Activated T-helper 1 cell treated with anti-CD3 and anti-CD28 coated beads, Interleukin-12 subunit alpha, Interleukin-12 subunit beta, Interleukin-2, Interleukin-4 antibody, amounts not matched to agents 30 ng/mL and 10 ng/mL and 1 ng/mL, durations not matched to agents 14 hours and 24 hours and 36 hours (primary cell): ENCODE measurements at regions not wholly inside any gene's neighbourhood (a gene's known extent, or its start where the extent isn't known, plus 50 kb on each side); places are given as distances from the start of the nearest gene placed in this dataset.

Experiments used
- DNase-seq: peaks from one replicate; pipeline ENCODE4 v3.0.0; 2021; ENCODE audit warnings: low spot score
- H3K27ac Mint-ChIP-seq: one replicate; pipeline ENCODE4 v1.8.0; 2021; ENCODE audit warnings: mild to moderate bottlenecking, mixed read lengths
- H3K27me3 Mint-ChIP-seq: one replicate; pipeline ENCODE4 v1.8.0; 2022; ENCODE audit warnings: mild to moderate bottlenecking, moderate library complexity, mixed read lengths; ENCODE audit not compliant: insufficient read depth
- H3K36me3 Mint-ChIP-seq: one replicate; pipeline ENCODE4 v1.8.0; 2021; ENCODE audit warnings: low read depth, mixed read lengths
- H3K4me1 Mint-ChIP-seq: one replicate; pipeline ENCODE4 v1.8.0; 2021; ENCODE audit warnings: low read depth, mixed read lengths
- H3K4me3 Mint-ChIP-seq: one replicate; pipeline ENCODE4 v1.8.0; 2021; ENCODE audit warnings: mild to moderate bottlenecking, moderate library complexity, mixed read lengths
- H3K9me3 Mint-ChIP-seq: one replicate; pipeline ENCODE4 v1.8.0; 2021; ENCODE audit warnings: mixed read lengths
- intact Hi-C: fragments of 100-400 bp; cut with micrococcal nuclease; formaldehyde crosslinking; loops from one replicate; pipeline ENCODE4 v1.15.1; 2024

GRCh38 chr18:60987963-60988362 is 345.3 kb upstream of the CDH20 start:
- no peaks in the 10 kb centered on the region for H3K27me3 Mint-ChIP-seq
- H3K27ac Mint-ChIP-seq = no peak overlapping the region
- H3K4me1 Mint-ChIP-seq = no peaks in the 10 kb centered on the region
- no peaks in the 10 kb centered on the region for H3K36me3 Mint-ChIP-seq
- H3K4me3 Mint-ChIP-seq = no peak overlapping the region
- DNase-seq = no peak
- intact Hi-C loops = no loop called here
- H3K9me3 Mint-ChIP-seq = peaks cover 13% of the 10 kb centered on the region

DNA sequence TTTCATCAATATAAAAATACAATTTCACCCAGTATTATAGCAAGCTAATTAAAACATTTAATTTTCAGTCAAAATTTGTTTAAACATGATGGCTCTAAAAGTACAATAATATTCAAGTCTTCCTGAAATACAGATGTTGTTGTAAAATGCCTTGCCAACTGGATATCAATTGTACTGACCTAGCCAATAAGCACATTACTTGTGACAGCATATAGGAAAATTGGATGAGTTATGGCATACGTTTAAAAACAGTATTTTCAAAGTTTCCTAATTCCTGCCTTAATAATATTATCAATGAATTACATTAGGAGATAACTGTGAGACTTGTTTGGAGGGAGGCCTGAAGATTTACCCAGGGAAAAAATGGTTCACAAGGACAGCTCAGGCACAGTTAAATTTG is 336.9 kb upstream of the CDH20 start:
- Mint-ChIP-seq H3K4me1 (no peaks in the 10 kb centered on the region), H3K27me3 (no peaks in the 10 kb centered on the region), H3K9me3 (peaks cover 1% of the 10 kb centered on the region), H3K36me3 (no peaks in the 10 kb centered on the region), H3K4me3 (no peak overlapping the region), H3K27ac (no peak overlapping the region)
- DNase-seq = no peak
- intact Hi-C loops = no loop called here

DNA sequence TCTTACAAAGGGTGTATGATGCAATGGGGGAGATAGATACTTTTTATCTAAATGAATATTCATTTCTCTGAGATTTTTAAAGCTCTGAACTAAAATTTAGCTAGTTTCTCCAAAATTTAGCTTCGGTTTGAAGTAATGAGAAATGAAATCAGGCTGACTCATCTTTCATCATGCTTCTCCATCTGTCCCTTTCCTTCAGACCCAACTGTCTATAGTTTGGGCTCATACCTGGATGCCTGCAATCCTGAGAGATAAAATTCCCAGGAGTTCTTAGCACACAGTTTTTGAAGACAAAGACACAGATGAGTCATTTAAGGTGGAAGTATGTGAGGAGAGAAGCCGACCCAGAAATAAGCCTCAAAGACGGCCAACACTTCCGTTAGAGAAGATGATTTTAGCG is 336.4 kb upstream of the CDH20 start:
- Mint-ChIP-seq H3K9me3 (no peaks in the 10 kb centered on the region), H3K4me1 (no peaks in the 10 kb centered on the region), H3K36me3 (no peaks in the 10 kb centered on the region), H3K4me3 (no peak overlapping the region), H3K27me3 (no peaks in the 10 kb centered on the region), H3K27ac (no peak overlapping the region)
- intact Hi-C loops = no loop called here
- DNase-seq = no peak

GRCh38 chr18:61001138-61001537 is 332.1 kb upstream of the CDH20 start:
- Mint-ChIP-seq H3K27ac (no peak overlapping the region), H3K27me3 (no peaks in the 10 kb centered on the region), H3K4me1 (no peaks in the 10 kb centered on the region), H3K9me3 (peaks cover 4% of the 10 kb centered on the region), H3K36me3 (no peaks in the 10 kb centered on the region), H3K4me3 (no peak overlapping the region)
- intact Hi-C loops = no loop called here
- no peak for DNase-seq

DNA sequence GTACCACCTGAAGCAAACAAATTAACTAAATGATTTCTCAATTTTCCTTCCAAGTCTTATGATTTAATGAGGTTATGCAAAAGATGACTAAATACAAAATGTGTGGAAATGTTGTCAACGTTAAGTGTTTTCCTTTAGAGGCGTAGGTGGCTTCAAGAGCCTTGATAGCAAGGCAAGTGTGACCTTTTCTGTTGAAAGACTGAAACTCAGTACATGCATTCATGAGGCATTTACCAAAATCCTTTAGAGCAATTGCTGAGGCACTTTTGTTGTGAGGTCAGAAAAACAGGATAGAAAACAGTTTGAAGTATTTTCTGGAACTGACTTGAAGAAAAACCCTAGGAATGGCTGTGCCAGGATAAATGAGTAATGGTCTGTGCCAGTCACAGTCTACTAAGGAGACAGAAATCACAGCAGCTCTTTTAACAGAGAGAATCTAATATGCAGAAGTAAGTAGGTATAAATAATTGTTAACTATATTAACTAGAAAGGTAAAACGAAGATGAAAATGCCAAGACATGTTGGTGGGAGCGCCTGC is 326.5 kb upstream of the CDH20 start:
- Mint-ChIP-seq H3K9me3 (peaks cover 4% of the 10 kb centered on the region), H3K27me3 (no peaks in the 10 kb centered on the region), H3K4me1 (no peaks in the 10 kb centered on the region), H3K27ac (no peak overlapping the region), H3K36me3 (no peaks in the 10 kb centered on the region), H3K4me3 (no peak overlapping the region)
- no peak for DNase-seq
- intact Hi-C loops = no loop called here

GRCh38 chr18:61019338-61020301 is 313.6 kb upstream of the CDH20 start:
- Mint-ChIP-seq H3K4me1 (no peaks in the 10 kb centered on the region), H3K27ac (no peak overlapping the region), H3K27me3 (no peaks in the 10 kb centered on the region), H3K4me3 (no peak overlapping the region), H3K36me3 (no peaks in the 10 kb centered on the region), H3K9me3 (peaks cover 19% of the 10 kb centered on the region)
- no peak for DNase-seq
- intact Hi-C loops = no loop called here

- DNase-seq = no peak
- no peaks in the 10 kb centered on the region for H3K27me3 Mint-ChIP-seq
- no peaks in the 10 kb centered on the region for H3K4me1 Mint-ChIP-seq
- H3K36me3 Mint-ChIP-seq = no peaks in the 10 kb centered on the region
- no peak overlapping the region for H3K27ac Mint-ChIP-seq
- no peak overlapping the region for H3K4me3 Mint-ChIP-seq
- H3K9me3 Mint-ChIP-seq = peaks cover 28% of the 10 kb centered on the region
- intact Hi-C loops = no loop called here
These were observed 307.6 kb upstream of the CDH20 start for GRCh38 chr18:61025596-61025995.

DNA sequence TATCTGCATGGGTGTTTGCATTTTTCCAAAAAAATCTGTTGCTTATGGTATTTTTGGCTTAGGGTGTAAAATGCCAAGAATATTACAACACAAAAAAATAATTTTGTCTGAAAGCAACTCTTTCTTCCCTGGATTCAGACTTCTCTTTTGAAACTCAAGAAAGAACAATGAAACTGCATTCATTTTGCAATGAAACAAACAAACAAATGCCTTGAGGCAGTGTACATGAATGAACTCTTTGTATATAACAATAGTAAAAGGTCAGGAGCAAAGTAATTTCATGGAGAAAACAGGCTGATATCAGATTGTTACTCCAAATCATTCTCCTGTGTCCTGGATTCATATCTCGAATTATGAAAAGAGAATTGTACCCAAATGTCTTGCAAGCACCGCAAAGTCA is 301.6 kb upstream of the CDH20 start:
- Mint-ChIP-seq H3K9me3 (peaks cover 5% of the 10 kb centered on the region), H3K27ac (no peak overlapping the region)

GRCh38 chr18:61034580-61034979 is 298.6 kb upstream of the CDH20 start:
- Mint-ChIP-seq H3K36me3 (no peaks in the 10 kb centered on the region), H3K27ac (no peak overlapping the region), H3K9me3 (no peaks in the 10 kb centered on the region), H3K4me3 (no peak overlapping the region), H3K27me3 (no peaks in the 10 kb centered on the region), H3K4me1 (no peaks in the 10 kb centered on the region)
- intact Hi-C loops = no loop called here
- no peak for DNase-seq

More for the DNA sequence above, 301.6 kb upstream of the CDH20 start:
- Mint-ChIP-seq H3K4me1 (no peaks in the 10 kb centered on the region), H3K36me3 (no peaks in the 10 kb centered on the region), H3K4me3 (no peak overlapping the region), H3K27me3 (no peaks in the 10 kb centered on the region)
- intact Hi-C loops = no loop called here
- DNase-seq = no peak

DNA sequence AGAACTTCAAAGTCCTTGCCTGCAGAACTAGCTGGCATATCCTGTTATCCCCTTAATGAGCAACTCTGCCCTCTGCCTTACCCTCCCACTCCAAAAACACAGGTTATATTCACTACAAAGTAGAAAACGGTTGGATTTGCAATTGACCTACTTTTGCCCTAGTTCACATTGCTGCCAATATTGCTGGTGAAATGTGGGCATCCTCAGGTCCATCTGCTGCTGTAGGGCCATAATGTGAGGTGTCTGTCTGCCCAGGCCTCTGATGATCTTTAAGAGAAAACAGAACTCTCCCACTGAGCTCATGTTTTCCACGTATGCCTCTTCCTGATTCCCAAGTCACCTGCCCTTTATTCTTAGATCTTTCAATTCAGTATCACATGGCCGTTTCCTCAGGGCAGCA is 294.0 kb upstream of the CDH20 start:
- intact Hi-C loops = loop anchor here (2.0 kb wide), 1 partner anchor 30 kb away; no protein-coding TSS in a partner anchor
- no peak overlapping the region for H3K4me3 Mint-ChIP-seq
- H3K27me3 Mint-ChIP-seq = no peaks in the 10 kb centered on the region
- no peaks in the 10 kb centered on the region for H3K9me3 Mint-ChIP-seq
- no peak for DNase-seq
- H3K4me1 Mint-ChIP-seq = no peaks in the 10 kb centered on the region
- no peaks in the 10 kb centered on the region for H3K36me3 Mint-ChIP-seq
- no peak overlapping the region for H3K27ac Mint-ChIP-seq

- H3K27ac Mint-ChIP-seq = no peak overlapping the region
- H3K4me3 Mint-ChIP-seq = no peak overlapping the region
- peaks cover 23% of the 10 kb centered on the region for H3K9me3 Mint-ChIP-seq
- intact Hi-C loops = no loop called here
- DNase-seq = no peak
- H3K27me3 Mint-ChIP-seq = no peaks in the 10 kb centered on the region
- no peaks in the 10 kb centered on the region for H3K36me3 Mint-ChIP-seq
- H3K4me1 Mint-ChIP-seq = no peaks in the 10 kb centered on the region
These were observed 285.4 kb upstream of the CDH20 start for GRCh38 chr18:61047794-61048193.

DNA sequence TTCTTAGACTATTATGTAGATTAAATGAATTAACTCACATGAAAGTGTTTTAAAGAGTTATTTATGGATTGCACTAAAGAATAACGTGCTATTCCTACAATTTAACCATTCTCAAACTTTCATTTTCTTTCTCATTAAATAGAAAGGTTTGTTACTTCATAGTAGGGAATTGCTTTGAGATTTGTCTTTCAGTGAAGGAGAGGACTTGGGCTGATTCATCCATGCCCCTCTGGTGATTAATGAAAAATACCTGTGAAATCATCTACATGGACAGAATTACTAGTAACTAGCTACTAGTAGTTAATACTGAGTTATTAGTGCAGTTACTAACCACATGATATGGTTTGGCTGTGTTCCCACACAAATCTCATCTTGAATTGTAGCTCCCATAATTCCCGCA is 275.8 kb upstream of the CDH20 start:
- Mint-ChIP-seq H3K9me3 (peaks cover 14% of the 10 kb centered on the region), H3K27me3 (no peaks in the 10 kb centered on the region), H3K4me1 (no peaks in the 10 kb centered on the region), H3K27ac (no peak overlapping the region), H3K36me3 (no peaks in the 10 kb centered on the region), H3K4me3 (no peak overlapping the region)
- intact Hi-C loops = no loop called here
- no peak for DNase-seq

GRCh38 chr18:61062258-61062657 is 271.0 kb upstream of the CDH20 start:
- Mint-ChIP-seq H3K27me3 (no peaks in the 10 kb centered on the region), H3K4me3 (no peak overlapping the region), H3K27ac (no peak overlapping the region), H3K4me1 (no peaks in the 10 kb centered on the region), H3K36me3 (no peaks in the 10 kb centered on the region), H3K9me3 (peaks cover 10% of the 10 kb centered on the region)
- DNase-seq = no peak
- intact Hi-C loops = no loop called here
